Trophoblast cell (in vitro differentiated cells and primary cell): ENCODE measurements at regions not wholly inside any gene's neighbourhood (a gene's known extent, or its start where the extent isn't known, plus 50 kb on each side); places are given as distances from the start of the nearest gene placed in this dataset.
"Not testable (repeated sequence)": the region's sequence is repeated elsewhere in the genome, so short reads cannot be mapped to it uniquely, and the experiment has no call there.

Source experiments
- DNase-seq, 2 donors: peaks; one replicate each; pipeline ENCODE4 v3.0.0-alpha.2; 2016
- H2AFZ ChIP-seq: 2 replicates; pipeline ENCODE4 v1.6.1; 2013; ENCODE audit warnings: low read length, moderate library complexity, mild to moderate bottlenecking; ENCODE audit not compliant: insufficient read depth, poor library complexity
- H2AK5ac ChIP-seq: 2 replicates; pipeline ENCODE4 v1.6.1; 2013; ENCODE audit warnings: mild to moderate bottlenecking, low read length
- H2BK120ac ChIP-seq: 2 replicates; pipeline ENCODE4 v1.6.1; 2013; ENCODE audit warnings: low read length, mild to moderate bottlenecking, moderate library complexity; ENCODE audit not compliant: insufficient read depth, poor library complexity
- H2BK12ac ChIP-seq: 2 replicates; pipeline ENCODE4 v1.6.1; 2013; ENCODE audit warnings: mild to moderate bottlenecking, low read length, moderate library complexity
- H2BK5ac ChIP-seq: 2 replicates; pipeline ENCODE4 v1.6.1; 2013; ENCODE audit warnings: low read length, low read depth, moderate library complexity, mild to moderate bottlenecking; ENCODE audit not compliant: poor library complexity
- H3K14ac ChIP-seq: 2 replicates; pipeline ENCODE4 v1.6.1; 2013; ENCODE audit warnings: mild to moderate bottlenecking, low read length
- H3K18ac ChIP-seq: 2 replicates; pipeline ENCODE4 v1.6.1; 2013; ENCODE audit warnings: mild to moderate bottlenecking, low read length
- H3K23ac ChIP-seq: 2 replicates; pipeline ENCODE4 v1.6.1; 2013; ENCODE audit warnings: low read length
- H3K27ac ChIP-seq: 2 replicates; pipeline ENCODE4 v1.5.1; 2013; ENCODE audit warnings: low read depth, mild to moderate bottlenecking, inconsistent platforms, low read length, moderate library complexity
- H3K27me3 ChIP-seq: 2 replicates; pipeline ENCODE4 v1.6.1; 2013; ENCODE audit warnings: inconsistent platforms, mild to moderate bottlenecking, low read length, moderate library complexity; ENCODE audit not compliant: insufficient read depth
- H3K36me3 ChIP-seq, 2 experiments: 1 replicate in 1 of 2; 2 replicates in 1 of 2; pipeline ENCODE4 v1.6.1; 2013; ENCODE audit warnings: low read length in 2 of 2, mild to moderate bottlenecking in 2 of 2, moderate library complexity in 1 of 2; ENCODE audit not compliant: insufficient read depth in 2 of 2, control insufficient read depth in 1 of 2
- H3K4ac ChIP-seq: 2 replicates; pipeline ENCODE4 v1.6.1; 2013; ENCODE audit warnings: low read depth, mild to moderate bottlenecking, low read length, moderate library complexity
- H3K4me1 ChIP-seq, 2 experiments: 1 replicate in 1 of 2; 2 replicates in 1 of 2; pipeline ENCODE4 v1.6.1; 2013; ENCODE audit warnings: low read length in 2 of 2, mild to moderate bottlenecking in 2 of 2, moderate library complexity in 1 of 2; ENCODE audit not compliant: insufficient read depth in 2 of 2, control insufficient read depth in 1 of 2
- H3K4me2 ChIP-seq: 2 replicates; pipeline ENCODE4 v1.6.1; 2013; ENCODE audit warnings: inconsistent platforms, mild to moderate bottlenecking, low read length, moderate library complexity
- H3K4me3 ChIP-seq: 2 replicates; pipeline ENCODE4 v1.5.1; 2013; ENCODE audit warnings: mild to moderate bottlenecking, low read depth, low read length, inconsistent platforms
- H3K79me1 ChIP-seq: one replicate; pipeline ENCODE4 v1.6.1; 2013; ENCODE audit warnings: low read length
- H3K79me2 ChIP-seq: 2 replicates; pipeline ENCODE4 v1.6.1; 2013; ENCODE audit warnings: low read length, mild to moderate bottlenecking; ENCODE audit not compliant: control insufficient read depth, insufficient read depth, poor library complexity
- H3K9ac ChIP-seq: 2 replicates; pipeline ENCODE4 v1.6.1; 2013; ENCODE audit warnings: mild to moderate bottlenecking, low read length
- H3K9me3 ChIP-seq: 2 replicates; pipeline ENCODE4 v1.6.1; 2013; ENCODE audit warnings: low read depth, mild to moderate bottlenecking, control low read depth, inconsistent platforms, low read length; ENCODE audit not compliant: insufficient read depth
- H4K12ac ChIP-seq: 2 replicates; pipeline ENCODE4 v1.6.1; 2013; ENCODE audit warnings: low read depth, mild to moderate bottlenecking, low read length, moderate library complexity
- H4K8ac ChIP-seq: 2 replicates; pipeline ENCODE4 v1.6.1; 2013; ENCODE audit warnings: low read depth, mild to moderate bottlenecking, low read length, moderate library complexity
- H4K91ac ChIP-seq: one replicate; pipeline ENCODE4 v1.6.1; 2013; ENCODE audit warnings: low read depth, mild to moderate bottlenecking, low read length, moderate library complexity
- WGBS: extraction: QIAGEN DNeasy Blood & Tissue Kit; methylation state at CpG from one replicate; pipeline ENCODE4 v1.1.7; 2013; ENCODE audit warnings: missing lambda C conversion rate; ENCODE audit not compliant: insufficient read length, insufficient coverage; ENCODE audit errors: extremely low coverage; 5-methylcytosine and 5-hydroxymethylcytosine counted together

GRCh38 chr16:17962726-17963125 is 373.8 kb downstream of the NPIPA8 start:
- Histone ChIP-seq H3K4ac (no peak overlapping the region), H3K4me1 (peaks cover 5% of the 10 kb centered on the region in 2 experiments), H2BK12ac (no peak overlapping the region), H3K79me1 (no peaks in the 10 kb centered on the region), H4K8ac (no peak overlapping the region), H3K79me2 (no peaks in the 10 kb centered on the region), H2AFZ (no peak overlapping the region), H3K9ac (no peak overlapping the region), H4K91ac (no peak overlapping the region), H3K27ac (no peak overlapping the region), H2BK120ac (no peak overlapping the region), H2AK5ac (no peak overlapping the region), H3K4me3 (no peak overlapping the region), H3K36me3 (no peaks in the 10 kb centered on the region), H3K9me3 (no peaks in the 10 kb centered on the region), H3K23ac (no peak overlapping the region), H2BK5ac (no peak overlapping the region), H3K27me3 (no peaks in the 10 kb centered on the region), H3K18ac (no peak overlapping the region), H4K12ac (no peak overlapping the region), H3K4me2 (no peak overlapping the region), H3K14ac (no peak overlapping the region)
- DNase-seq = no peak
- no CpG with 5 or more reads among the region's 3 CpGs for WGBS

GRCh38 chr16:17961822-17962221 is 374.7 kb downstream of the NPIPA8 start:
- H2BK120ac ChIP-seq, H3K79me1 ChIP-seq, H4K91ac ChIP-seq, H3K4ac ChIP-seq, H3K23ac ChIP-seq, H2BK5ac ChIP-seq, H2AFZ ChIP-seq, H2BK12ac ChIP-seq, H4K12ac ChIP-seq, H2AK5ac ChIP-seq, H3K27ac ChIP-seq, H3K4me1 ChIP-seq, H4K8ac ChIP-seq, H3K9ac ChIP-seq, H3K18ac ChIP-seq, H3K36me3 ChIP-seq, H3K79me2 ChIP-seq, H3K27me3 ChIP-seq, H3K4me3 ChIP-seq, H3K14ac ChIP-seq, H3K4me2 ChIP-seq, H3K9me3 ChIP-seq, DNase-seq: not testable (repeated sequence)
- no CpG with 5 or more reads among the region's 8 CpGs for WGBS

GRCh38 chr16:17951378-17951777 is 385.2 kb downstream of the NPIPA8 start:
- Histone ChIP-seq H3K36me3 (no peaks in the 10 kb centered on the region), H2BK120ac (no peak overlapping the region), H3K23ac (no peak overlapping the region), H4K12ac (no peak overlapping the region), H3K4me2 (no peak overlapping the region), H2BK5ac (no peak overlapping the region), H3K14ac (no peak overlapping the region), H3K79me2 (no peaks in the 10 kb centered on the region), H3K4me3 (no peak overlapping the region), H3K18ac (no peak overlapping the region), H2AK5ac (no peak overlapping the region), H3K27me3 (no peaks in the 10 kb centered on the region), H3K9ac (no peak overlapping the region), H2BK12ac (no peak overlapping the region), H3K27ac (no peak overlapping the region), H4K91ac (no peak overlapping the region), H2AFZ (no peak overlapping the region), H3K4me1 (no peaks in the 10 kb centered on the region), H3K9me3 (no peaks in the 10 kb centered on the region), H3K4ac (no peak overlapping the region), H4K8ac (no peak overlapping the region), H3K79me1 (no peaks in the 10 kb centered on the region)
- no CpG with 5 or more reads among the region's 4 CpGs for WGBS
- no peak for DNase-seq

GRCh38 chr16:17949982-17950250 is 386.6 kb downstream of the NPIPA8 start:
- H4K8ac ChIP-seq = no peak overlapping the region
- H3K4me2 ChIP-seq = no peak overlapping the region
- no peak overlapping the region for H4K91ac ChIP-seq
- H3K27me3 ChIP-seq = no peaks in the 10 kb centered on the region
- no peaks in the 10 kb centered on the region for H3K9me3 ChIP-seq
- no peak overlapping the region for H2AFZ ChIP-seq
- no peak overlapping the region for H3K4ac ChIP-seq
- no peak overlapping the region for H3K18ac ChIP-seq
- H3K79me1 ChIP-seq = no peaks in the 10 kb centered on the region
- no peak overlapping the region for H3K27ac ChIP-seq
- no peak overlapping the region for H3K23ac ChIP-seq
- H3K14ac ChIP-seq = no peak overlapping the region
- DNase-seq = no peak
- H2BK12ac ChIP-seq = no peak overlapping the region
- H3K4me3 ChIP-seq = no peak overlapping the region
- H2BK120ac ChIP-seq = no peak overlapping the region
- H4K12ac ChIP-seq = no peak overlapping the region
- H3K9ac ChIP-seq = no peak overlapping the region
- no peaks in the 10 kb centered on the region for H3K79me2 ChIP-seq
- WGBS = no CpG with 5 or more reads among the region's 4 CpGs
- H3K36me3 ChIP-seq = no peaks in the 10 kb centered on the region
- H2AK5ac ChIP-seq = no peak overlapping the region
- H2BK5ac ChIP-seq = no peak overlapping the region
- H3K4me1 ChIP-seq = no peaks in the 10 kb centered on the region
